ENCODE measurements at regions not wholly inside any gene's neighbourhood (a gene's known extent, or its start where the extent isn't known, plus 50 kb on each side); places are given as distances from the start of the nearest gene placed in this dataset.

GRCh38 chr21:27703791-27704190 lies 736.9 kb upstream of the ADAMTS5 start:
- DNase-seq (ENCODE audit: low read depth): no peak

- peak; percentile 76 for DNase-seq (ENCODE audit: low read depth)
These were observed 734.2 kb upstream of the ADAMTS5 start for GRCh38 chr21:27700974-27701614.

GRCh38 chr21:27695246-27695645 lies 728.4 kb upstream of the ADAMTS5 start:
- DNase-seq (ENCODE audit: low read depth): no peak

GRCh38 chr21:27694667-27695066 lies 727.8 kb upstream of the ADAMTS5 start:
- DNase-seq (ENCODE audit: low read depth): no peak

- peak; percentile 90 for DNase-seq (ENCODE audit: low read depth)
These were observed 726.5 kb upstream of the ADAMTS5 start for GRCh38 chr21:27693376-27693775.

GRCh38 chr21:27691516-27691915 lies 724.6 kb upstream of the ADAMTS5 start:
- no peak for DNase-seq (ENCODE audit: low read depth)

- no peak for DNase-seq (ENCODE audit: low read depth)
These were observed 724.1 kb upstream of the ADAMTS5 start for GRCh38 chr21:27691006-27691405.

- DNase-seq (ENCODE audit: low read depth): no peak
These were observed 723.5 kb upstream of the ADAMTS5 start for GRCh38 chr21:27690426-27690825.

- DNase-seq (ENCODE audit: low read depth): no peak
These were observed 721.9 kb upstream of the ADAMTS5 start for GRCh38 chr21:27688773-27689172.

- DNase-seq (ENCODE audit: low read depth): no peak
These were observed 716.4 kb upstream of the ADAMTS5 start for GRCh38 chr21:27683292-27683691.

GRCh38 chr21:27681841-27682240 lies 715.0 kb upstream of the ADAMTS5 start:
- DNase-seq (ENCODE audit: low read depth): no peak

GRCh38 chr21:27681038-27681437 lies 714.1 kb upstream of the ADAMTS5 start:
- DNase-seq (ENCODE audit: low read depth): no peak

GRCh38 chr21:27680181-27680580 lies 713.3 kb upstream of the ADAMTS5 start:
- DNase-seq (ENCODE audit: low read depth): no peak

- no peak for DNase-seq (ENCODE audit: low read depth)
These were observed 711.6 kb upstream of the ADAMTS5 start for GRCh38 chr21:27678511-27678910.

GRCh38 chr21:27677546-27677945 lies 710.7 kb upstream of the ADAMTS5 start:
- DNase-seq (ENCODE audit: low read depth): no peak

GRCh38 chr21:27675306-27675705 lies 708.4 kb upstream of the ADAMTS5 start:
- no peak for DNase-seq (ENCODE audit: low read depth)

- DNase-seq (ENCODE audit: low read depth): peak; percentile 73
These were observed 707.2 kb upstream of the ADAMTS5 start for GRCh38 chr21:27674041-27674615.

GRCh38 chr21:27673581-27673980 lies 706.7 kb upstream of the ADAMTS5 start:
- no peak for DNase-seq (ENCODE audit: low read depth)

- no peak for DNase-seq (ENCODE audit: low read depth)
These were observed 704.3 kb upstream of the ADAMTS5 start for GRCh38 chr21:27671207-27671606.

GRCh38 chr21:27653481-27653880 lies 686.6 kb upstream of the ADAMTS5 start:
- DNase-seq (ENCODE audit: low read depth): no peak

GRCh38 chr21:27649762-27650161 lies 682.9 kb upstream of the ADAMTS5 start:
- no peak for DNase-seq (ENCODE audit: low read depth)

- DNase-seq (ENCODE audit: low read depth): peak; percentile 83
These were observed 682.4 kb upstream of the ADAMTS5 start for GRCh38 chr21:27649323-27649722.

- peak; percentile 42 for DNase-seq (ENCODE audit: low read depth)
These were observed 681.7 kb upstream of the ADAMTS5 start for GRCh38 chr21:27648560-27648959.

- DNase-seq (ENCODE audit: low read depth): no peak
These were observed 681.0 kb upstream of the ADAMTS5 start for GRCh38 chr21:27647921-27648320.

All from renal cortical epithelial cell (primary cell).